ENCODE measurements at regions not wholly inside any gene's neighbourhood (a gene's known extent, or its start where the extent isn't known, plus 50 kb on each side); places are given as distances from the start of the nearest gene placed in this dataset.

- TF ChIP-seq BHLHE40 (IDR thresholded peaks at IDR 0.05; ENCODE audit: borderline replicate concordance): no peak
- TF ChIP-seq FOXK2 (IDR thresholded peaks at IDR 0.05): no peak
- TF ChIP-seq TARDBP (IDR thresholded peaks at IDR 0.05): no peak
- TF ChIP-seq SUZ12 (IDR thresholded peaks at IDR 0.05): no peak
- TF ChIP-seq NFRKB (IDR thresholded peaks at IDR 0.05): no peak
- no peak for TF ChIP-seq LEF1 (IDR thresholded peaks at IDR 0.05; ENCODE audit: borderline replicate concordance)
- no peak for TF ChIP-seq HDGF (IDR thresholded peaks at IDR 0.05; ENCODE audit: borderline replicate concordance)
- TF ChIP-seq FOXM1 (IDR thresholded peaks at IDR 0.05; ENCODE audit: borderline replicate concordance): no peak
- no peak for TF ChIP-seq PKNOX1 (IDR thresholded peaks at IDR 0.05)
- no peak for TF ChIP-seq SP1 (IDR thresholded peaks at IDR 0.05)
- TF ChIP-seq ZNF384 (IDR thresholded peaks at IDR 0.05): no peak
- TF ChIP-seq CTBP1 (IDR thresholded peaks at IDR 0.05; ENCODE audit: borderline replicate concordance): no peak
- no peak for TF ChIP-seq ELF4 (IDR thresholded peaks at IDR 0.05)
- TF ChIP-seq ARNT (IDR thresholded peaks at IDR 0.05): no peak
Measured at GRCh38 chr12:76252031-76252430, 96.2 kb downstream of the BBS10 start.
